Islet of Langerhans (tissue), 1 donor: ENCODE measurements at regions not wholly inside any gene's neighbourhood (a gene's known extent, or its start where the extent isn't known, plus 50 kb on each side); places are given as distances from the start of the nearest gene placed in this dataset.
A peak's percentile ranks its signal among the peaks of the same experiment; 100 is the strongest.

Experiments used
- FAIRE-seq: peaks from one replicate; lab custom pipeline; 2011; peaks lifted over from hg19 to GRCh38; lab: Jason Lieb, UNC

DNA sequence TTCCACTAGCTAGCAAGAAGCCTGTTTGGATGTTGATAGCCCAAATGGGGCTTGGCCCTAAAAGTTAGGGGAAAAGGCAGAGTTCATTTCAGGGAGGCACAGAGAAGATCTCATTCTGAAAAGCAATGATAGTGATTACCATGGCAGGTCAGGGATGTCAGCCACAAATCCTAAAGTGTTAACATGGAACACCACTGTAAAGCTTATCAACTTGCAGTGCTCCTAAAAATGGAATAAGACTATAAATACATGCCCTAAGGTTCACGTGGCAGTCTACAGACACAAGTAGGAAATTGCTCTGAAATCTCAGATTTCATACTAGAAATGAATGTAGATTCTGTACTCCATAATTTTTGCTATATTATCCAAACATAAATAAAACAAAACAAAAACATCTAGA, 280.0 kb upstream of the E2F7 start:
- FAIRE-seq: no peak

DNA sequence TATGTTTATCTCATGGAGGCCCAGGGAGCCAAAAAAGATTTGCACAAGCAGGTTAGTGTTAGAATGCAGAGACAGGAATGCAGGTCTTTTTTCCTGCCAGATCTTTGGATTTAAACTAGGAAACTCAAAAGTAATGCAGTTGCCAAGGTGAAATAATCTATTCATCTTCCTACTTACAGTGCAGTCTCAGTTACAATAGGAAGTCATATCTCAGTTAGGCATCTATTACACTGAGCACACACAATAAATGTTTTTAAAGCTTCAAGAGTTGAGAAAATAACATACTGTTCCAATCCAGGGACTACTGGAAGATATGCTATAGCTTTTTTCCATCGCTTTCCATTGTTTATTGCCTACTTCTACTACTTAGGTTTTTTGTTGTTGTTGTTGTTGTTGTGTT, 279.3 kb upstream of the E2F7 start:
- no peak for FAIRE-seq

DNA sequence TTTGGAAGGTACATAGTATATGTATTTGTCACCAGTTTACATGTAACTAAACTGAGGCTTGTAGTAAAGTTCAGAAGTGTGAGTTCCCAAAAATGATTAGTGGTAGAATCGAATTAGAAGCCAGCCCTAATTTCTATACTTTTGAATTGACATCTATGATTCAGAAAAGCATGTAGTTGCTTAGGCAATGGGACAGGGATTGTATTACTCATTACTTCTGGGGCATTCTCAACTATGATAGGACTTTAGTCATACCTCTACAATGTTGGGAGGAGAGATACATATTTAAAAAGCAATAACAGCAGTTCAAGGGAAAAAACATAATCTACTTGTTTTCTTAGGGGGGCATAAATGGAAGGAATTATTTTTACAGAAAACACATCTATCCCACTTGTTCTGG, 277.9 kb upstream of the E2F7 start:
- no peak for FAIRE-seq

DNA sequence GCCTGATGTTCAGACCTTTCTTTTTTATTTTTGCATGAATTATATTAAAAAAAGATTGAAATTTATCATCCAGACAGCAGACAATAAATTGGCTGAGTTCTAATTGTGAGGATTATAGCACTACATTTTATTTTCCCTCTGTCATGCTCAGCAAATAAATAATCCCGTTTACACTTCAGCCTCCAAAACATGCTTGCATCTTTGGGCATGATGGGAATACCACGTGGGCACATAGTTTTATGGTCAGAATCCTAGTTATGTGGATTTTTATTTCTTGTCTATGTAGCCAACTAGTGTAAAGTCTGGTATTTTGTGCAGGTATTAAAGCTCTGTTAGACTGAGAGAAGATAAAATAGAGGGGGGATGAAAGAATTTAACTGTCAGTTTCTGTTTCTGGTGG, 276.9 kb upstream of the E2F7 start:
- no peak for FAIRE-seq

DNA sequence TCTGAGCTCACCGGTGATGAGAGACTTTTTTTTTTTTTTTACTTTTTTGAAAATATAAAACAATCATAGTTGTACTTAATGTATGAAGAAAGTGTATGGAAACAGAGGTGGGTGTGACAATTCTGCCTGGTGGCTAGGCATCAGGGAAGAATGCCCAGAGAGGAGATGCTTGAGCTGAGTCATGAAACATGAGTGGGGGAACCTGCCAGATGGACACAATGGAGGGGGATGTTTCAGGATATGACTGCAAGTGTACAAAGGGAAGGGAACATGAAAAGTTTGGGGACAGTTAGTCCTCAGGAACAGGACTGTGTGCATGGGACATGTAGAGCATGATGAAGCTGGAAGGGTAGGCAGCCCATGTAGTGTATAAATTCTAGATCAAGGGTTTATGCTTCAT, 274.2 kb upstream of the E2F7 start:
- no peak for FAIRE-seq

DNA sequence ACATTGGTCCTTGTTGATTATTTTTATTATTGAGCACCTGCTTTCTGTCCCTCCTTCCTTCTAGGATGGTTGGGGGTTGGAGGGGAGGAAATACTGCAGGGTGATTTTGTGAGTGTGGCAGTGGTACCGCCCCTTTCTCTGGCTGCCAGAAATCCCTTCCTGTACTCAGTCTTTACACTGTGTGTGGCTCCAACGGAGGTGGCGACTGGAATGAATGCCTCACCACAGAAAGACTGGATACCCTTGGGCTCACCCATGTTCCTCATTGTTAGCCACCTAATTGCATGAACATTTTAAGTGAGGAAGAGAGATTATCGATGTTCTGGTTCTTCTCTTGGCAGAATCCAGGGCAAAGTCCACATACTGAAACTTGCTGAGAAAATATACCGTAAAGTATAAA, 272.0 kb upstream of the E2F7 start:
- FAIRE-seq: no peak

DNA sequence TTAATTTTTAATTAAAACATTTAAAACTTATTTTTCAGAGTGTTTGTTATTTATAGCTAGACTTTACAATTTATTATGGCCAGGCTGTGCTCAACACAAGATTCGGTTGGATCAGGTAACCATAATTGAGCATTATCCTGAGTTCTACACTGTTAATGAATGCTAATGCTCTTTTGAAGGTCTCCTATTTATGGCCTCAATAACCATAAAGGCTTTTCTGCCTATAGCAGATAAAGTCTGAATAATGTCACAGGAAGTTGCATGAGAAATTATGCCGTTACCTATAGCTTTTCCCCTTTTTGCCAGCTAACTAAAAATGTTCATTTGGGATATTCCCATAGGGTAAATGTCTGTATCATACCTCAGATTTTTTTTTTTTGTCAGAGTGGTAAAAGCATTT, 269.4 kb upstream of the E2F7 start:
- no peak for FAIRE-seq

DNA sequence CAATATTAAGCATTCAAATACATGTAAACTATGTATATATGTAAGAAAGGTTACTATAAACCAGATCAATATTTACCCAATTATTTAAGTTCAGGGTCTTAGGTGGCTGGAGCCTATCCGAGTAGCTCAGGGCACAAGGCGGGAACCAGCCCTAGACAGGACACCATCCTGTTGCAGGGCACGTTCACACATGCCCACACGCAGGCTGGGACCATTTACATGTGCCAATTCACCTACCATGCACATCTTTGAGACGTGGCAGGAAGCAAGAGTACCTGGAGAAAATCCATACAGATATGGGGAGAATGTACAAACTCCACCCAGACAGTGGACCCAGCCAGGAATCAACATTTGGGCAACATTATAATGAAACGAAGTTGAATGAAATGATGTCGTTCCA, 263.0 kb upstream of the E2F7 start:
- no peak for FAIRE-seq

DNA sequence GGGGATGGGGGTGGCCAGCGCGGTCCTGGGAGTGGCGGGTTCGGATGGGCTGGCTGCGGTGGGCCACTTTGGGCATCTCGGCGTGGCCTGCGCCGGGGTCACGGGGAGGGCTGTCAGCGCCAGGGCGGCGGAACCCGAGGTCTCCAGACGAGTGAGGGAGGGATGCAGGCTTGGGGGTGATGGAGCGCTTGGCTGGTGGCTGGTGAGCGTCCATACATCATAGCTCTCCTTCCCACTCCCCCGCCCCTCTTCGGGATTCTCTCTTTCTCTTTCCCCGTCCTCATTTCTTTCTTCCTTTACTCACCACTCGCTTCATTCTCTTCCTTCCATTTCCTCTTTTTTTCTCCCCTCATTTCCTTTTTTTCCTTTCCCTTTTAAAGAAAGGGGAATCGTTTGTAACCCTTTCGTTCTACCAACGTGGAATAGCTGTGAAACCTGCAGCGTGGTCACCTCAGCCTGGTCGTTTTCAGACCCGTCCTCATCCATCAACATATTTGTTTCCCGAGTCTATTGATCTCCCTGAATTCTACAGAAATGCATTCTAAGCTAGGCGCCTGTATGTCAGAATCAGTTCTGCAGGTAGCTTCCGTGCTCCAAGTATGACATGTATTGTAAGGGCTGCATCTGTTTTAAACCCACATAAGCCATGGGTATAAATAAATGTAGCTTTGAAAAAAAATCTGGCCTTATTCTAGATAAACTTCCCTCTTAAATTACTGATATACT, 260.3 kb upstream of the E2F7 start:
- FAIRE-seq: no peak

DNA sequence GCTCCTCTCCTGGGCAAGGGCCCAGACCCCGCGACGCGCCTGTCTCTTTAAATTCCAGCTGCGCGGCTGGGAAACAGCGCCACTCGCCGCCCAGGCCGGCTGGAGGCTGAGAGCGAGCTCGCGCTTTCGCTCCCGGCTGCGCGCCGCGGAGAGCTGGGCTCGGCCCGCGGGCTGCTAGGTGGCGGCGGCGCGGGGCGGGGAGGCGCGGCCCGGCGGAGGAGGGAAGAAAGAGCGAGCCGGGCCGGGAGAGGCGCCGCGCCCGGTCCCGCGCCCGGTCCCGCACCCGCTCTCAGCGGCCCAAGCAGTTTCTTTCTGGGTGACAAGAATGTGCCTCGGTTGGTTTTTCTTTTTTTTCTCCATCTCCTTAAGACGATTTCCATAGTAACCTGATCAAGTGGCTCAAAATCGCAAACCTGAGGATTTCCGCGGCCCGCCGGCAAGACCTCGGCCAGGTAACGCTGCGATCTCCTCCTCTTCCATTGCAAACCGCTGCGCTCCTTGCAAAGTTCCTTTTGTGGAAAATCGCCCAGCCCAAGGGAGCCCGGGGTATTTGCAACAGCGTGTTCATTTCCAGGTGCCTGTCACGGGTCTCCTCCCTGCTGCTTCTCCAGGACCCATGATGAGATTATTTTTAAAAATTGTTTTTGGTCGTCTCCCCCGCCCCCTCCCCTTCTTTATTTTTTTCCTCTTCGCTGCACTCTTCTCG, 259.5 kb upstream of the E2F7 start:
- no peak for FAIRE-seq

DNA sequence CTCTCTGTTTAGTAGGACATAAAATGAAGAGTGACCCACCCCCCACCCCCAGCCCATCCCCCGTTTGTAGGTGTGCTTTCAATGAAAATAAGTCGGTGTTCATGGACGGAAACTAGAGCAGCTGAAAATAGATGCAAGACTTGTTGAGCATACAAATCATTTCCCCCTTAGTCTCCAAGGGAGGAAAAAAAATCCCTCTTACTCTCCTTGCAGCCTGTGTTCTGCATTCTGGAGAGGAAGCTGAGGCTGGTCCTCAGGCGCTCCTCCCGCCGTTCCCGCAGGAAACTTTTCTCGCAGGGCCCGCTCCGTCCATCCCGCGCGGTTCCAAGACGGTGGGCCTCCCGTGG, 259.0 kb upstream of the E2F7 start:
- FAIRE-seq: no peak

DNA sequence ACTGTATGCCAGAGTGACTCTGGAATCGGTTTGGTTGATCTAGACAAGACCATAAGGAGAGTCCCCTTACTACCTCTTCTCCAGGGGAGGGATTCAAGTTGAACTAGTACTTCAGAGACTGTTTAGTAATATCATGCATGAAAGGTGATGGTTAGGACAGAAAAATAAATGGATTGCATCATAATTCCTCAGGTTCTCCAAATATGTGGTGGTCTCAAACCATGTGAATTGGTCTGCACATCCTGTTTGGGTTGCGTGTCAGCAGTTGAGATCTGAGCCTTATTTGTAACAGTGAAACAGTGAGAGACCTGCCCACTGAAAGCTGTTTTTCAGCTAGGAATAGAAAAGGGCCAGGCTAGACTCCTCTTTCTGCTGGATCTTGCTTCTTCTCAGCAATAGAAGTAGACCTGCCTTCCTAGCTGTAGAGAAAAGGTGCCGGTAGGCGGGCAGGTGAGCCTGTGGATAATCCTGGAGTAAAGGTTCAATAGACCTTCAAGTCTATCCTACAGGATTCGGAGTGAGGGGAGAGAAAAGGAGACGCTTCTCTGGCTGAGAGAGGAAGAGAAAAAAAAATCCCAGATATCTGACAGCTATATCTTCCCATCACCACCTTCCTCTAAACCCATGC, 258.5 kb upstream of the E2F7 start:
- FAIRE-seq: no peak

DNA sequence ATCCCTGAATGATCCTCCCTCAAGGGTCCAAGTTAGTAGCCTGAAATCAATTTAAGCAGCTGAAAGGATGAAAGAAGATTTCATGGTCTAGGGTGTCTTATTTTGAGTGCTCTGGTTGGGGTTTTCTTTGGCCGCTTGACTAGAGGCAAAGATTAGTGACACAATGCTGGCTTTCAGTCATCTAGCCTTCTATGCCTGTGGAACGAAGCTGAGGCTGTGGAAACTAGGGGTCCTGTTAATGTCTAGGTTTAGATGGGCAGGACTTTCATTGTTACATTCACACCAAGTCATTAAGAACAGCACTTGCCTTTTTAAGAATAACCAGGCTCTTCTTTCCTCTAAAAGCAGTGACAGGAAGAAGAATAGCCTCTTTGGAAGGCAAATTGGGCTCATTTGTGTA, 253.8 kb upstream of the E2F7 start:
- FAIRE-seq: no peak

DNA sequence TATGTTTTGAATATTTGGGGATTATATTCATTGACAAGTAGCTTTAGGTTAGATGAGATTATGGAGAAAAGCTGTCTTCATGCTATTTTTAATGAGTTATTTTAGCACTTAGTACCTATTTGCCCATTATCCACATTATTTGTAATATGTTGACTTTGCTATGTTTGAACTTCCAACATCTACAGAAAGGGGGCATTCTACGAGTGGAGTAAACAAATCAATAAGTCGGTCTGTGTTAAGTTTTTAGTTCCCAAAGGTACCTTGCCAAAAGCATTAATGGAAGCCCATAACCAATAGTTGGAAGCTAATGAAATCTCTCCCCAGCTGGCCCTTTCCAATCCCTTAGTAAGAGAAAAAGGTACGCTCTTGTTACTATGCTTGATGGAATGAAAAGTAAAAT, 250.0 kb upstream of the E2F7 start:
- FAIRE-seq: no peak

DNA sequence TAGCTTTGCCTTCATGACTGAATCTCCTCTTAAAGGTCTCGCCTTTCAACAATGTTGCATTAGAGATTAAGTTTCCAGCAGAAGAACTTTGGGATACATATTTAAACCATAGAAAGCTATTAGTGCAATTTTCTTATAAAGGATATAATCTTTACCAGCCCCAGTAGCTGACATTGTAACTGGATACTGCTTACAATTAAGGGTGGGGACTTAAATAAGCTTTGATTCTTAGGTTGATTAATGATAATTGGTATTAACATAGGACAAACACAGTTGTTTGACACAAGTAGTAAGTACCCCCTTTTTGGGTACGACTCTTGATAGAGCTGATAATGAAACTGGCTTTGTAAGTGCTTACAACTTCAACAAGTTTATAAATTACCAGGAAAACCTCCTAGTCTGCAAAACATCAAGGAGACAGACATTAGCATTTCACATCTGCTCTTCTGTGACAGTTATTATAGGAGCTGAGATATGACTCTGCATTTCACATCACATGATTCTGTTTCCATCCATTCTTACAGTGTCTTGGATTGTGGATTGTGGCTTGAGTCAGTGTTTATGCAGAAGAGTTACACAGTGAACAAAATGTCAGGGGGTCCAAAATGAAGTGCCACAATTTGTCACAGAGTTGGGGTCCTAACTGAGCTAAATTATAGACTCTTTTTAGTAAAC, 249.1 kb upstream of the E2F7 start:
- FAIRE-seq: no peak

DNA sequence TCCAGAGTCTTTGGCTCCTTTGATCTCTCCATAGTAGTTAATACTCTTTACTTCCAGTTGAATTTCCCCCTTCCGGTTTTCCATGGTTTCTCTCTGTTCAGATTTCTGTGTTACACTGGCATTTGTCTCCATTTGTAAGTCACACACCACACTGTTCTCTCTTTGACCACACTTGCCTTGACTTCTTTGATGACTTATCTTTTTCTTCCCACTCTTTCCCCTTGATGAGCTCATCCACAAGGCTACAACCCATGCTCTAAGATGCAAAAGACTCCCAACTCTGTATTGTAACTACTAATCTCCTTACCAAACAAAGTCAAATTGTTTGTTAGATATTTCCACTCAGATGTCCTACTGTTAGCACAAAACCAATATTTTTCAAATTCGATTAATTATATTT, 242.7 kb upstream of the E2F7 start:
- no peak for FAIRE-seq

DNA sequence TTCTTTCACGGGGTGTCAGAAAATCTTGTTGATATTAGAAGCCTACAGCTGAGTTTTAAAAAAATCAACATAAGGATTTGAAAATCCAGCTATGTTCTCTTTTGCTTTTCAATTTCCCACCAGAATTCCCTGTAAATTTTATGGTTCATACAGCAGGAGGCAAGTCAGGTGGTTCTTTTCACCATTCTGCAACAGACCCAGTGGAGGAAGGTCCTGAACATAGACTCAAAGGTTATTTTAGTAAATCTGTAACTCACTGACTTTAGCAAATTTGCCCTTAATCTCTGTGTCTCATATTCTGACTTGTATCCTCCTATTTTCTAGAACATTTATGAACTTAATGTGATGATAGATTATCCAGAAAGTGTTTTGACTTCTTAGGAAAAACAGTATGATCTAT, 235.4 kb upstream of the E2F7 start:
- FAIRE-seq: no peak

DNA sequence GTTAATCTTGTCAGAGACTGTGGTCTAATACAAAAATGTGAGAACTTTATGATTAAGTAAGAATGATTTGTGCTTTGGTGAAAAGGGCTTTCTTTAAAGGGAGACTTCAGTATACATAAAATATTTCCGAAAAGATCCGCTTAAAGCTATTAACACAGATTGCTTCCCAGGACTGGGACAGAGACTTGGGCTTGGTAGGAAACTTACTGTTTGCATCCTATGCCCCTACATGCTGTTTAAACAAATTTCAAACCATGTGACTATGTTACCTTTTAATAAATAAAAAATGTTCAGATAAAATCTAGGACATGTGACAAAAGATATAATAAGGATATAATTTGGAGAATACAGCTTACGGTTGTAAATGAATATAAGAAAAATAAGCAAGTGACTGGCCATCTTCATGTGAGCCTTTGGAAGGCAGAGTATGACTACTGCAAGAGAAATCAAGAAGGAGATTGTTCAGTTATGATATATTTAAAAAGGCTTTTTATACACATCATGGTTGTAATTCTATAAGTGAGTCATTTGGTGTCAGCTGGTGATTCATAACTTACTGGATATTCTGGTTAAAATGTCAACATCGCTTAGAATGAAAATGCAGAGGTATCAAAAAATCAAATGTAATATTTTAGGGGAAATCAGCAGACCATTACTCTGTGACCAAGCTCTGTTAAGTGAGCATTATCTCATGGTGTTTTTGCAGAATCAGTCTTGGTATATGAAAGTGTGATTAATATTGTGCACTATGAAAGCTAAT, 234.7 kb upstream of the E2F7 start:
- FAIRE-seq: peak; percentile 91

DNA sequence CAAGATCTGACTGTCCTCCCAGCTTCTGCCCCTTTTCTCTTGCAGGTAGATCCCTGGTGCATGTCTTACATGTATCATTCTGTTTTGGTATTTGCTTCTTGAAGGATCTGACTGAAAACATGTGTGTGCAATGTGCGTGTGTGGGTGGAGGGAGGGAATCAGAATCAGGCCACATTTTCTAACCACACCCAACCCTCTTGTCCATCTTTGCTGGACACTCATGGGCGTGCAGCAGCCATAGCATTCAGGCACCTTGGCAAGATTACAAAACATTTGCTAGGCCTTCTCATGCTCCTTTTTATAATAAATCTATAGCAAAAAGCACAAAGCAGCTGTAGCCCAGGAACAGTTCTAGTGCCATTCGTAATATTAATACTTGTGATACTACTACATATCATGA, 233.6 kb upstream of the E2F7 start:
- no peak for FAIRE-seq

DNA sequence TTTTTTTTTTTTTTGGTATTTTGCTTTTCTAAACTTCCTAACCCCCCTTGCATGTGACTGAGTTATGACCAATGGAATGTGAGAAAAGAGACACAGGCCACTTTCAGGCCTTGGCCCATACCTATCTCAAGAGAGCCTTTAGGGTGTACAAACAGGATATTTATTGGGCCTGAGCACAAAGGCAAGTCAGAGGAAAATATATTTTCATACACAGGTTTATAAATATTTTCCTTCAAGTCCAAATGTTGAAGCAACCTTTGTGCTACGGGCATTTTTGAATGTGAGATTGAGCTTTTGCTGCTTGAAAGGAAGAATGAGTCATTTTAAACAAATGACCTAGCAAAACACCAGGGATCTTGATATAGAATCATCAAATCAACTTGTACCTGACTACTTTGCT, 228.6 kb upstream of the E2F7 start:
- FAIRE-seq: peak; percentile 49

DNA sequence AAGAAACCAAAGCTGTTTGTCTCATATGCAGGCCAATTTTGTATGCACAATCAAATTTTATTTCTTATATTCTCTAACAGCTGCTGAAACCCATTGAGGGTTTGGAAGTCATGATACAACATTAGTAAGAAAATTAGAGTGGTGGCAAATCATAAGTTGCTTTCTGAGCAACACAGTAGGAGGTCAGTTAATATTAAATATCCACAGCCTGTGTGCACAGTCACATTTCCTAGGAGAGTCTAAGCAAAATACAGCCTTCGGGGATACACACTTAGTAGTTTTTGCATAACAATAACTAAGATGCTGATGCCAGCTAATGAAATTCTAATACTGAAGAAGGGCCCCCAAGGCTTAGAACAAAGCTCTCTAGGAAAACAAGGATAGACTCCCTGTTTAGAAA, 209.6 kb upstream of the E2F7 start:
- no peak for FAIRE-seq

DNA sequence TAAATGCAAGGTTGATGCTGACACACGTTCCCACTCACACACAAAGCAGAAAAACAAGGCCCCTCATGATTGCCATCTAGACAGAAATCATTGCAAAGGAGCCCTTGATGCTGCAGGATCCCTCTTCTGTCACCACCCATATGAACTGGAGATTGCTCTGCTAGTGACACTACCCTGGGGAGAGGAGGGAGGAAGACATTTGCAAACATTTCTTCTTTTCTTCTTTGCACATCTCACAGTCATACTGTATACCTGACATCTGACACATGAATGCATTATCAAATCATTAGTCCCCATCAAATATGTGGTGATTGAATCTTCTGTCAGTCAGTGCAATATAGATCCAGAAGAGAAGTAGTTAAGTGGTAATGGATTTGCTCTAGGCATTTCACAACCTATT, 208.5 kb upstream of the E2F7 start:
- FAIRE-seq: no peak

DNA sequence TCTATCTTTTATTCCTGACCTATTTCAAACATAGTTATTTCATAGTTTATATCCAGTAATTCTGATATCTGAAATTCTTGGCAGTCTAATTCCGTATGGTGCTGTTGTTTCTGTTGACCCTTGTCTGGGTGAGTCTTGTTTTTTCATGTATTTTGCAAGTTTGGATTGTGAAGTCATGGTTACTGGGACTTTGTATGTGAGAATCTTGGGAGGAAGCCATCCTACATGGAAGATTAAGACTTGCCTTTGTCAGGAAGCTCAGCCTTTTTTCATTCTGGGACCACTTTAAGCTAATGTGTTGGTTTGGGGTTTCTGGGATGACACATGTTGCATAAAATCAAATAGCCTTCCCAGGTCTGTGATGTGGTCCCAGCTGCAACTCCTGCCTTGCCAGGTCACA, 191.6 kb upstream of the E2F7 start:
- no peak for FAIRE-seq
